ENCODE measurements at regions not wholly inside any gene's neighbourhood (a gene's known extent, or its start where the extent isn't known, plus 50 kb on each side); places are given as distances from the start of the nearest gene placed in this dataset.
A peak's percentile ranks its signal among the peaks of the same experiment; 100 is the strongest.

GRCh38 chrX:39261446-39262147 lies 460.3 kb downstream of the MID1IP1 start:
- Histone ChIP-seq H3K4me3 (ENCODE audit: low read depth, low read length, poor library complexity, severe bottlenecking) (no peak overlapping the region), H4K20me1 (ENCODE audit: insufficient read depth, low read length) (no peaks in the 10 kb centered on the region), H3K27me3 (ENCODE audit: insufficient read depth, low read length) (no peaks in the 10 kb centered on the region), H3K4me1 (ENCODE audit: insufficient read depth, low read length, severe bottlenecking) (no peaks in the 10 kb centered on the region), H3K9me3 (ENCODE audit: low read length) (no peaks in the 10 kb centered on the region), H2AFZ (ENCODE audit: low read length) (no peak overlapping the region), H3K4me2 (ENCODE audit: low read length) (no peak overlapping the region), H3K27ac (ENCODE audit: low read depth, low read length, poor library complexity, severe bottlenecking) (no peak overlapping the region), H3K9me2 (ENCODE audit: low read depth, low read length) (no peaks in the 10 kb centered on the region), H3K79me2 (ENCODE audit: insufficient read depth, low read length) (no peaks in the 10 kb centered on the region), H3K36me3 (ENCODE audit: insufficient read depth, low read length) (no peaks in the 10 kb centered on the region), H3F3A (ENCODE audit: insufficient read depth, low read length) (no peaks in the 10 kb centered on the region), H3K9ac (ENCODE audit: low read length) (no peak overlapping the region)
- TF ChIP-seq, protein P1, sequence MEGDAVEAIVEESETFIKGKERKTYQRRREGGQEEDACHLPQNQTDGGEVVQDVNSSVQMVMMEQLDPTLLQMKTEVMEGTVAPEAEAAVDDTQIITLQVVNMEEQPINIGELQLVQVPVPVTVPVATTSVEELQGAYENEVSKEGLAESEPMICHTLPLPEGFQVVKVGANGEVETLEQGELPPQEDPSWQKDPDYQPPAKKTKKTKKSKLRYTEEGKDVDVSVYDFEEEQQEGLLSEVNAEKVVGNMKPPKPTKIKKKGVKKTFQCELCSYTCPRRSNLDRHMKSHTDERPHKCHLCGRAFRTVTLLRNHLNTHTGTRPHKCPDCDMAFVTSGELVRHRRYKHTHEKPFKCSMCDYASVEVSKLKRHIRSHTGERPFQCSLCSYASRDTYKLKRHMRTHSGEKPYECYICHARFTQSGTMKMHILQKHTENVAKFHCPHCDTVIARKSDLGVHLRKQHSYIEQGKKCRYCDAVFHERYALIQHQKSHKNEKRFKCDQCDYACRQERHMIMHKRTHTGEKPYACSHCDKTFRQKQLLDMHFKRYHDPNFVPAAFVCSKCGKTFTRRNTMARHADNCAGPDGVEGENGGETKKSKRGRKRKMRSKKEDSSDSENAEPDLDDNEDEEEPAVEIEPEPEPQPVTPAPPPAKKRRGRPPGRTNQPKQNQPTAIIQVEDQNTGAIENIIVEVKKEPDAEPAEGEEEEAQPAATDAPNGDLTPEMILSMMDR (IDR thresholded peaks at IDR 0.05; ENCODE audit: low read length): peak; percentile 51
- no peak for TF ChIP-seq EZH2 (IDR thresholded peaks at IDR 0.05; ENCODE audit: borderline replicate concordance, low read length)

GRCh38 chrX:39262641-39263040 lies 461.4 kb downstream of the MID1IP1 start:
- no peaks in the 10 kb centered on the region for H3K4me1 ChIP-seq (ENCODE audit: insufficient read depth, low read length, severe bottlenecking)
- no peak overlapping the region for H3K4me2 ChIP-seq (ENCODE audit: low read length)
- no peaks in the 10 kb centered on the region for H3F3A ChIP-seq (ENCODE audit: insufficient read depth, low read length)
- H3K4me3 ChIP-seq (ENCODE audit: low read depth, low read length, poor library complexity, severe bottlenecking): no peak overlapping the region
- H3K9me3 ChIP-seq (ENCODE audit: low read length): no peaks in the 10 kb centered on the region
- no peaks in the 10 kb centered on the region for H4K20me1 ChIP-seq (ENCODE audit: insufficient read depth, low read length)
- TF ChIP-seq EZH2 (IDR thresholded peaks at IDR 0.05; ENCODE audit: borderline replicate concordance, low read length): no peak
- TF ChIP-seq, protein P1 (IDR thresholded peaks at IDR 0.05; ENCODE audit: low read length): no peak
- H3K9me2 ChIP-seq (ENCODE audit: low read depth, low read length): no peaks in the 10 kb centered on the region
- no peaks in the 10 kb centered on the region for H3K79me2 ChIP-seq (ENCODE audit: insufficient read depth, low read length)
- H3K27me3 ChIP-seq (ENCODE audit: insufficient read depth, low read length): no peaks in the 10 kb centered on the region
- no peak overlapping the region for H2AFZ ChIP-seq (ENCODE audit: low read length)
- no peaks in the 10 kb centered on the region for H3K36me3 ChIP-seq (ENCODE audit: insufficient read depth, low read length)
- H3K27ac ChIP-seq (ENCODE audit: low read depth, low read length, poor library complexity, severe bottlenecking): no peak overlapping the region
- H3K9ac ChIP-seq (ENCODE audit: low read length): no peak overlapping the region

GRCh38 chrX:39264023-39264422 lies 462.8 kb downstream of the MID1IP1 start:
- Histone ChIP-seq H2AFZ (ENCODE audit: low read length) (no peak overlapping the region), H3K9me2 (ENCODE audit: low read depth, low read length) (no peaks in the 10 kb centered on the region), H4K20me1 (ENCODE audit: insufficient read depth, low read length) (no peaks in the 10 kb centered on the region), H3K9me3 (ENCODE audit: low read length) (no peaks in the 10 kb centered on the region), H3K9ac (ENCODE audit: low read length) (no peak overlapping the region), H3K4me2 (ENCODE audit: low read length) (no peak overlapping the region), H3K4me3 (ENCODE audit: low read depth, low read length, poor library complexity, severe bottlenecking) (no peak overlapping the region), H3F3A (ENCODE audit: insufficient read depth, low read length) (no peaks in the 10 kb centered on the region), H3K79me2 (ENCODE audit: insufficient read depth, low read length) (no peaks in the 10 kb centered on the region), H3K27me3 (ENCODE audit: insufficient read depth, low read length) (no peaks in the 10 kb centered on the region), H3K36me3 (ENCODE audit: insufficient read depth, low read length) (no peaks in the 10 kb centered on the region), H3K4me1 (ENCODE audit: insufficient read depth, low read length, severe bottlenecking) (no peaks in the 10 kb centered on the region), H3K27ac (ENCODE audit: low read depth, low read length, poor library complexity, severe bottlenecking) (no peak overlapping the region)
- TF ChIP-seq, protein P1 (IDR thresholded peaks at IDR 0.05; ENCODE audit: low read length): no peak
- TF ChIP-seq EZH2 (IDR thresholded peaks at IDR 0.05; ENCODE audit: borderline replicate concordance, low read length): no peak
